ENCODE measurements at regions not wholly inside any gene's neighbourhood (a gene's known extent, or its start where the extent isn't known, plus 50 kb on each side); places are given as distances from the start of the nearest gene placed in this dataset.

GRCh38 chr2:47650001-47650535, 79.3 kb upstream of the KCNK12 start:
- no peak for ATAC-seq
- TF ChIP-seq PATZ1 (CRISPR knock-in tag; IDR thresholded peaks at IDR 0.05; ENCODE audit: borderline replicate concordance) (no peak), TSHZ2 (CRISPR knock-in tag; IDR thresholded peaks at IDR 0.05) (no peak), ZFP30 (CRISPR knock-in tag; IDR thresholded peaks at IDR 0.05) (no peak), OSR1 (CRISPR knock-in tag; IDR thresholded peaks at IDR 0.05) (no peak), ZNF565 (CRISPR knock-in tag; conservative IDR thresholded peaks at IDR 0.05; ENCODE audit: low read depth) (no peak), TOX (CRISPR knock-in tag; IDR thresholded peaks at IDR 0.05; ENCODE audit: borderline replicate concordance) (no peak), ZC3H10 (CRISPR knock-in tag; IDR thresholded peaks at IDR 0.05) (no peak), ZNF70 (CRISPR knock-in tag; IDR thresholded peaks at IDR 0.05) (no peak), PPARA (CRISPR knock-in tag; IDR thresholded peaks at IDR 0.05; ENCODE audit: borderline replicate concordance) (no peak), BACH2 (CRISPR knock-in tag; IDR thresholded peaks at IDR 0.05; ENCODE audit: borderline replicate concordance) (no peak), ARNTL (CRISPR knock-in tag; IDR thresholded peaks at IDR 0.05; ENCODE audit: borderline replicate concordance, low read depth) (no peak), ZFP3 (CRISPR knock-in tag; IDR thresholded peaks at IDR 0.05) (no peak), GLIS3 (CRISPR knock-in tag; IDR thresholded peaks at IDR 0.05) (no peak), POU6F1 (CRISPR knock-in tag; IDR thresholded peaks at IDR 0.05; ENCODE audit: borderline replicate concordance, low read depth) (no peak), RARB (CRISPR knock-in tag; IDR thresholded peaks at IDR 0.05) (no peak), ISL1 (CRISPR knock-in tag; IDR thresholded peaks at IDR 0.05) (no peak), CSDC2 (CRISPR knock-in tag; IDR thresholded peaks at IDR 0.05) (no peak), ZNF8 (CRISPR knock-in tag; IDR thresholded peaks at IDR 0.05) (no peak)

- ATAC-seq, result no peak
- no peak for TF ChIP-seq CSRNP3 (CRISPR knock-in tag; IDR thresholded peaks at IDR 0.05)
- no peak for TF ChIP-seq ZNF70 (CRISPR knock-in tag; IDR thresholded peaks at IDR 0.05)
- no peak for TF ChIP-seq ESRRG (CRISPR knock-in tag; IDR thresholded peaks at IDR 0.05)
- no peak for TF ChIP-seq ZNF565 (CRISPR knock-in tag; conservative IDR thresholded peaks at IDR 0.05; ENCODE audit: low read depth)
- no peak for TF ChIP-seq PATZ1 (CRISPR knock-in tag; IDR thresholded peaks at IDR 0.05; ENCODE audit: borderline replicate concordance)
- TF ChIP-seq OSR1 (CRISPR knock-in tag; IDR thresholded peaks at IDR 0.05), result no peak
- TF ChIP-seq ZC3H10 (CRISPR knock-in tag; IDR thresholded peaks at IDR 0.05), result no peak
- no peak for TF ChIP-seq CREB5 (CRISPR knock-in tag; IDR thresholded peaks at IDR 0.05; ENCODE audit: low read depth)
Observed at GRCh38 chr2:47645246-47645645, 74.5 kb upstream of the KCNK12 start.
